ENCODE measurements at regions not wholly inside any gene's neighbourhood (a gene's known extent, or its start where the extent isn't known, plus 50 kb on each side); places are given as distances from the start of the nearest gene placed in this dataset.

- TF ChIP-seq POLR2A (IDR thresholded peaks at IDR 0.05; ENCODE audit: low read depth, low read length) (no peak), POLR2AphosphoS5 (IDR thresholded peaks at IDR 0.05; ENCODE audit: low read depth, low read length) (no peak)
Measured at GRCh38 chr1:185453496-185454192, 136.6 kb upstream of the IVNS1ABP start.
